B cell (primary cell): ENCODE measurements at regions not wholly inside any gene's neighbourhood (a gene's known extent, or its start where the extent isn't known, plus 50 kb on each side); places are given as distances from the start of the nearest gene placed in this dataset.

Experiments used
- ATAC-seq: fragments of 200-7000 bp; cut with Tn5 transposase; one replicate; pipeline ENCODE4 v1.10.0; 2021; ENCODE audit warnings: low read depth, mild to moderate bottlenecking, moderate number of reproducible peaks, moderate library complexity
- CTCF ChIA-PET: fragments of 350-600 bp; sonication (Branson Sonifier 250); formaldehyde crosslinking; loops from one replicate; lab custom pipeline; 2021; ENCODE audit warnings: antibody characterized with exemption, inconsistent platforms; lab: Charles Lee
- POLR2A ChIA-PET: fragments of 350-600 bp; sonication (Branson Sonifier 250); formaldehyde crosslinking; loops from one replicate; lab custom pipeline; 2021; ENCODE audit warnings: antibody characterized with exemption; lab: Charles Lee
- DNase-seq: peaks from one replicate; pipeline ENCODE4 v3.0.0; 2013
- H2AFZ ChIP-seq: 2 replicates; pipeline ENCODE4 v1.6.1; 2012; ENCODE audit warnings: mild to moderate bottlenecking, low read depth, low read length; ENCODE audit not compliant: insufficient read depth, poor library complexity, severe bottlenecking
- H3K27ac ChIP-seq, 2 donors: 1 replicate in 1 of 2; 2 replicates in 1 of 2; pipeline ENCODE4 v1.5.1; 2012 to 2013; ENCODE audit warnings: low read length in 2 of 2, mild to moderate bottlenecking in 2 of 2, moderate library complexity in 1 of 2
- H3K27me3 ChIP-seq, 4 experiments: fragments of 200-600 bp in 1 of 4; sonication (generic) in 1 of 4; replicated peaks in 1 of 4; 1 replicate in 2 of 4; 2 replicates in 2 of 4; pipeline versions ENCODE4 v1.6.1 to v1.7.0; 2013 to 2016; ENCODE audit warnings: low read length in 3 of 4, mild to moderate bottlenecking in 2 of 4, mixed read lengths in 1 of 4, moderate library complexity in 1 of 4; ENCODE audit not compliant: insufficient read depth in 4 of 4, control insufficient read depth in 3 of 4; ENCODE audit errors: control extremely low read depth in 1 of 4
- H3K36me3 ChIP-seq, 2 experiments: replicated peaks in 1 of 2; 1 replicate in 1 of 2; 2 replicates in 1 of 2; pipeline versions ENCODE4 v1.6.1 to v1.7.1; 2013; ENCODE audit warnings: low read length in 1 of 2; ENCODE audit not compliant: insufficient read depth in 2 of 2, control insufficient read depth in 1 of 2; ENCODE audit errors: control extremely low read depth in 1 of 2, extremely low read depth in 1 of 2
- H3K4me1 ChIP-seq, 2 donors: fragments of 200-600 bp in 1 of 2; sonication (generic) in 1 of 2; 1 replicate in 1 of 2; 2 replicates in 1 of 2; pipeline versions ENCODE4 v1.5.1 to v1.6.1; 2013 to 2017; ENCODE audit warnings: low read length in 2 of 2; ENCODE audit not compliant: control insufficient read depth in 2 of 2, insufficient read depth in 2 of 2
- H3K4me2 ChIP-seq: replicated peaks from 2 replicates; pipeline ENCODE3; 2012; ENCODE audit warnings: mild to moderate bottlenecking, low read depth, low read length; ENCODE audit not compliant: poor library complexity, severe bottlenecking
- H3K4me3 ChIP-seq, 5 experiments: fragments of 200-600 bp in 1 of 5; sonication (generic) in 1 of 5; 1 replicate in 3 of 5; 2 replicates in 2 of 5; pipeline versions ENCODE4 v1.5.1 to v1.7.0; 2011 to 2016; ENCODE audit warnings: low read length in 4 of 5, mild to moderate bottlenecking in 4 of 5, low read depth in 2 of 5, control low read depth in 1 of 5, moderate library complexity in 1 of 5; ENCODE audit not compliant: insufficient read depth in 1 of 5; ENCODE audit errors: control extremely low read depth in 1 of 5, extremely low read depth in 1 of 5
- H3K79me2 ChIP-seq: fragments of 200-600 bp; sonication (generic); one replicate; pipeline ENCODE4 v1.6.0; 2016; ENCODE audit warnings: low read length; ENCODE audit not compliant: control insufficient read depth, insufficient read depth
- H3K9ac ChIP-seq: fragments of 200-600 bp; sonication (generic); 2 replicates; pipeline ENCODE4 v1.6.1; 2017; ENCODE audit warnings: mild to moderate bottlenecking, low read length, moderate library complexity
- H3K9me3 ChIP-seq, 3 donors: one replicate each; pipeline versions ENCODE4 v1.6.1 to v1.7.1; 2013; ENCODE audit warnings: low read length in 2 of 3; ENCODE audit not compliant: control insufficient read depth in 2 of 3, insufficient read depth in 1 of 3; ENCODE audit errors: control extremely low read depth in 1 of 3
- H4K20me1 ChIP-seq: 2 replicates; pipeline ENCODE4 v1.6.0; 2012; ENCODE audit warnings: mild to moderate bottlenecking, low read length; ENCODE audit not compliant: insufficient read depth, control insufficient read depth, poor library complexity, severe bottlenecking
- H3K27ac Mint-ChIP-seq: one replicate; pipeline ENCODE4 v1.8.0; 2021; ENCODE audit warnings: mixed read lengths
- H3K27me3 Mint-ChIP-seq: one replicate; pipeline ENCODE4 v1.8.0; 2021; ENCODE audit warnings: mixed read lengths
- H3K4me1 Mint-ChIP-seq: one replicate; pipeline ENCODE4 v1.8.0; 2021; ENCODE audit warnings: mixed read lengths
- H3K4me3 Mint-ChIP-seq: one replicate; pipeline ENCODE4 v1.8.0; 2021; ENCODE audit warnings: mixed read lengths
- H3K9me3 Mint-ChIP-seq: one replicate; pipeline ENCODE4 v1.8.0; 2022; ENCODE audit warnings: mixed read lengths; ENCODE audit not compliant: insufficient read depth
- CTCF ChIP-seq: fragments of 200-600 bp; IDR thresholded peaks from one replicate; pipeline ENCODE4 v1.8.0; 2022; ENCODE audit warnings: antibody characterized with exemption, mild to moderate bottlenecking
- EZH2 ChIP-seq: IDR thresholded peaks from 2 replicates; pipeline ENCODE4 v1.6.1; 2012; ENCODE audit warnings: borderline replicate concordance, low read depth, mild to moderate bottlenecking, moderate library complexity, low read length; ENCODE audit not compliant: insufficient read depth, poor library complexity, severe bottlenecking
- WGBS: methylation state at CpG from one replicate; pipeline ENCODE4 v1.1.5; 2013; ENCODE audit warnings: missing lambda C conversion rate; ENCODE audit not compliant: insufficient coverage; 5-methylcytosine and 5-hydroxymethylcytosine counted together
- intact Hi-C: fragments of 100-400 bp; cut with micrococcal nuclease; formaldehyde crosslinking; loops from one replicate; pipeline ENCODE4 v1.10.0; 2022

- H3K9me3 ChIP-seq: no peaks in the 10 kb centered on the region
- CTCF ChIA-PET: no interaction called here
- H3K4me1 Mint-ChIP-seq: peaks cover 4% of the 10 kb centered on the region
- no peaks in the 10 kb centered on the region for H3K27me3 Mint-ChIP-seq
- POLR2A ChIA-PET: no interaction called here
- no peaks in the 10 kb centered on the region for H3K27me3 ChIP-seq
- ATAC-seq (no peak), DNase-seq (no peak)
- peak overlapping the region; percentile 56 for H3K9ac ChIP-seq
- no peaks in the 10 kb centered on the region for H3K9me3 Mint-ChIP-seq
- H2AFZ ChIP-seq: peak overlapping the region; percentile 68
- peak overlapping the region; percentile 61 for H3K4me2 ChIP-seq
- peak overlapping the region in 3 of 5 experiments; percentile 24 to 36 (median 30) for H3K4me3 ChIP-seq
- intact Hi-C loops: no loop called here
- no peaks in the 10 kb centered on the region for H3K36me3 ChIP-seq
- H3K4me1 ChIP-seq: peaks cover 0 to 7% of the 10 kb centered on the region in 2 donors
- no peak for TF ChIP-seq EZH2
- TF ChIP-seq CTCF: no peak
- 9% methylated on average over 5 of the region's 11 CpGs for WGBS
- no peaks in the 10 kb centered on the region for H3K79me2 ChIP-seq
- H3K27ac Mint-ChIP-seq: no peak overlapping the region
- H4K20me1 ChIP-seq: no peaks in the 10 kb centered on the region
- H3K4me3 Mint-ChIP-seq: peak overlapping the region; percentile 29
- H3K27ac ChIP-seq: no peak overlapping the region
Measured at GRCh38 chr4:180134091-180134866, 2108.9 kb upstream of the TENM3 start.

GRCh38 chr4:180141734-180142133 is 2101.5 kb upstream of the TENM3 start:
- TF ChIP-seq CTCF: no peak
- TF ChIP-seq EZH2: no peak
- peaks cover 0 to 3% (median 0%) of the 10 kb centered on the region in 3 donors for H3K9me3 ChIP-seq
- H3K27me3 ChIP-seq: no peaks in the 10 kb centered on the region
- no peaks in the 10 kb centered on the region for H3K4me1 Mint-ChIP-seq
- CTCF ChIA-PET: no interaction called here
- POLR2A ChIA-PET: no interaction called here
- no peak overlapping the region for H3K4me3 Mint-ChIP-seq
- intact Hi-C loops: no loop called here
- DNase-seq: no peak
- no CpG with 5 or more reads among the region's 3 CpGs for WGBS
- ATAC-seq: no peak
- H3K9me3 Mint-ChIP-seq: no peaks in the 10 kb centered on the region
- no peaks in the 10 kb centered on the region for H4K20me1 ChIP-seq
- no peak overlapping the region for H3K27ac Mint-ChIP-seq
- no peak overlapping the region for H3K4me3 ChIP-seq
- H2AFZ ChIP-seq: no peak overlapping the region
- no peaks in the 10 kb centered on the region for H3K4me1 ChIP-seq
- H3K27ac ChIP-seq: no peak overlapping the region
- no peaks in the 10 kb centered on the region for H3K27me3 Mint-ChIP-seq
- no peaks in the 10 kb centered on the region for H3K36me3 ChIP-seq
- no peak overlapping the region for H3K9ac ChIP-seq
- no peak overlapping the region for H3K4me2 ChIP-seq
- H3K79me2 ChIP-seq: no peaks in the 10 kb centered on the region
